ENCODE measurements at regions not wholly inside any gene's neighbourhood (a gene's known extent, or its start where the extent isn't known, plus 50 kb on each side); places are given as distances from the start of the nearest gene placed in this dataset.

DNA sequence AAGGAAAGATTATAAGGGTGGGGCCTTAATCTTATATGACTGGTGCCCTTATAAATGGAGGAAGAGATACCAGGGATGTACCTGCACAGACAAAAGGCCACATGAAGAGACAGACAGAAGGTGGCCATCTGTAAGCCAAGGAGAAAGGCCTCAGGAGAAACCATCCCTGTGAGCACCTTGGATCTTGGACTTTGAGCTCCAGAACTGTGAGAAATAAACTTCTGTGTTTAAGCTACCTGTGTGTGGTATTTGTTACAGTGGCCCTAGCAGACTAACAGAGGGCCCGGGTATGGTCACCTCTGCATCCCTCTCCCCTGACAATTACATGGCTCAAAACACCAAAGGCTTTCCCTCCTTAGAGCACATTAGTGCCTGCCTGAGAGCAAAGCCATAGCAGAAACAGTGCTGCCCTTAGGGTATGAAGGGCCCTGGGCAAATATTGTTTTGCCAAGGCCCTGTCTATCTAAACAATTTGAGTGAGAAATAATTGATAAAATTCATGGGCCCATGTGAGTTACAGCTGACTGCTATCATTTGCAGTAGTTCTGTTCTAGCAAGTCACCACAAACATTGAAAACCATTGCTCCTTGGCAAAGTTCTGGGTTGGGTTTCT is 109.3 kb upstream of the MYCN start:
- H3K4me3 ChIP-seq (replicated peaks in 1 of 4; ENCODE audit: control extremely low read depth in 1 of 4, insufficient read depth in 1 of 4, low read depth in 3 of 4, low read length in 4 of 4): no peak overlapping the region
- no peaks in the 10 kb centered on the region for H3K4me1 ChIP-seq (ENCODE audit: control insufficient read depth, extremely low read depth, insufficient read depth, low read length)
- H3K9me3 ChIP-seq (ENCODE audit: control insufficient read depth, insufficient read depth, low read depth, low read length): no peaks in the 10 kb centered on the region
- H3K27me3 ChIP-seq (ENCODE audit: control insufficient read depth, insufficient read depth, low read length): no peaks in the 10 kb centered on the region
- no peak overlapping the region for H3K9ac ChIP-seq (ENCODE audit: insufficient read depth, low read length)
- H2AFZ ChIP-seq (ENCODE audit: low read length): no peak overlapping the region
- no peaks in the 10 kb centered on the region for H4K20me1 ChIP-seq (ENCODE audit: control insufficient read depth, extremely low read depth, insufficient read depth, low read length)
- H3K4me2 ChIP-seq (ENCODE audit: extremely low read depth, insufficient read depth, low read length): no peak overlapping the region
- DNase-seq (ENCODE audit: low read depth in 2 of 2): no peak
- H3K79me2 ChIP-seq (ENCODE audit: control insufficient read depth, insufficient read depth, low read length): no peaks in the 10 kb centered on the region
- TF ChIP-seq, protein P1, sequence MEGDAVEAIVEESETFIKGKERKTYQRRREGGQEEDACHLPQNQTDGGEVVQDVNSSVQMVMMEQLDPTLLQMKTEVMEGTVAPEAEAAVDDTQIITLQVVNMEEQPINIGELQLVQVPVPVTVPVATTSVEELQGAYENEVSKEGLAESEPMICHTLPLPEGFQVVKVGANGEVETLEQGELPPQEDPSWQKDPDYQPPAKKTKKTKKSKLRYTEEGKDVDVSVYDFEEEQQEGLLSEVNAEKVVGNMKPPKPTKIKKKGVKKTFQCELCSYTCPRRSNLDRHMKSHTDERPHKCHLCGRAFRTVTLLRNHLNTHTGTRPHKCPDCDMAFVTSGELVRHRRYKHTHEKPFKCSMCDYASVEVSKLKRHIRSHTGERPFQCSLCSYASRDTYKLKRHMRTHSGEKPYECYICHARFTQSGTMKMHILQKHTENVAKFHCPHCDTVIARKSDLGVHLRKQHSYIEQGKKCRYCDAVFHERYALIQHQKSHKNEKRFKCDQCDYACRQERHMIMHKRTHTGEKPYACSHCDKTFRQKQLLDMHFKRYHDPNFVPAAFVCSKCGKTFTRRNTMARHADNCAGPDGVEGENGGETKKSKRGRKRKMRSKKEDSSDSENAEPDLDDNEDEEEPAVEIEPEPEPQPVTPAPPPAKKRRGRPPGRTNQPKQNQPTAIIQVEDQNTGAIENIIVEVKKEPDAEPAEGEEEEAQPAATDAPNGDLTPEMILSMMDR (conservative IDR thresholded peaks at IDR 0.05 in 1 of 2, IDR thresholded peaks at IDR 0.05 in 1 of 2; ENCODE audit: low read depth in 1 of 2, low read length in 2 of 2): no peak
- TF ChIP-seq EZH2 (IDR thresholded peaks at IDR 0.05; ENCODE audit: low read length, missing control alignments): no peak
- no peaks in the 10 kb centered on the region for H3K36me3 ChIP-seq (ENCODE audit: control insufficient read depth, insufficient read depth, low read length)
- H3K27ac ChIP-seq (ENCODE audit: insufficient read depth, low read length): no peak overlapping the region

DNA sequence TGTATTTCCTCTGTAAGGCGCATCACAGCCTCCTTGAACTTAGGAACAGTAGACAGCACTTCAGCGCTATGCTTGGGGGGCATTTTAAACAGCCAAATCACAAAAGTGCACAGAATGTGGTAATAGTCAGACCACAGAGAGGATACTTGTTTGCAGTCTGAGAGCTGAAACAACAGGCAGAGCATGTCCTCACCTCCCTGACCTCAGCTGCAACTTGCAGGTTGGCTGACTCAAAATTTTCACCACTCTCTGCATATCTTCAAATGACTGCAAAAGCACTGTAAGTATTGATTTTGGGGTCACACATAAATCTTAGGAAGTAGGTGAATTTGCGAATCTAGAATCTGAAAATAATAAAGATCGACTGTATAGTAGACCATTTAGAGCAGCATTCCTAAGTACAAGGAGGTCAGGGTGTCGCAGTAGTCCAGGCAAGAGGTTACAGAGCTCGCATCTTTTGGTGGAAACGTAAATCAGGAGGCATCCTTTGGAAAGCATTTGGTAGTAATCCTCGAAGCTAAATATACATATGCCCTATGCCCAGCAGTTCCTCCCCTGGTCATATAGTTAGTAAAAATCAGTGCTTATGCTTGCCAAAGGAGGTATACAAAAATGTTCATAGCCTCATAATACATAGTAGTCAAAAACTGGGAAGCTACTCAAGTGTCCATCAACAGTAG is 108.2 kb upstream of the MYCN start:
- TF ChIP-seq, protein P1 (conservative IDR thresholded peaks at IDR 0.05 in 1 of 2, IDR thresholded peaks at IDR 0.05 in 1 of 2; ENCODE audit: low read depth in 1 of 2, low read length in 2 of 2): no peak
- TF ChIP-seq EZH2 (IDR thresholded peaks at IDR 0.05; ENCODE audit: low read length, missing control alignments): no peak
- H3K27me3 ChIP-seq (ENCODE audit: control insufficient read depth, insufficient read depth, low read length): no peaks in the 10 kb centered on the region
- H3K4me2 ChIP-seq (ENCODE audit: extremely low read depth, insufficient read depth, low read length): no peak overlapping the region
- H3K4me1 ChIP-seq (ENCODE audit: control insufficient read depth, extremely low read depth, insufficient read depth, low read length): no peaks in the 10 kb centered on the region
- no peak overlapping the region for H3K9ac ChIP-seq (ENCODE audit: insufficient read depth, low read length)
- H3K4me3 ChIP-seq (replicated peaks in 1 of 4; ENCODE audit: control extremely low read depth in 1 of 4, insufficient read depth in 1 of 4, low read depth in 3 of 4, low read length in 4 of 4): no peak overlapping the region
- no peak overlapping the region for H2AFZ ChIP-seq (ENCODE audit: low read length)
- no peaks in the 10 kb centered on the region for H3K9me3 ChIP-seq (ENCODE audit: control insufficient read depth, insufficient read depth, low read depth, low read length)
- H4K20me1 ChIP-seq (ENCODE audit: control insufficient read depth, extremely low read depth, insufficient read depth, low read length): no peaks in the 10 kb centered on the region
- no peak for DNase-seq (ENCODE audit: low read depth in 2 of 2)
- H3K36me3 ChIP-seq (ENCODE audit: control insufficient read depth, insufficient read depth, low read length): no peaks in the 10 kb centered on the region
- H3K79me2 ChIP-seq (ENCODE audit: control insufficient read depth, insufficient read depth, low read length): no peaks in the 10 kb centered on the region
- no peak overlapping the region for H3K27ac ChIP-seq (ENCODE audit: insufficient read depth, low read length)

DNA sequence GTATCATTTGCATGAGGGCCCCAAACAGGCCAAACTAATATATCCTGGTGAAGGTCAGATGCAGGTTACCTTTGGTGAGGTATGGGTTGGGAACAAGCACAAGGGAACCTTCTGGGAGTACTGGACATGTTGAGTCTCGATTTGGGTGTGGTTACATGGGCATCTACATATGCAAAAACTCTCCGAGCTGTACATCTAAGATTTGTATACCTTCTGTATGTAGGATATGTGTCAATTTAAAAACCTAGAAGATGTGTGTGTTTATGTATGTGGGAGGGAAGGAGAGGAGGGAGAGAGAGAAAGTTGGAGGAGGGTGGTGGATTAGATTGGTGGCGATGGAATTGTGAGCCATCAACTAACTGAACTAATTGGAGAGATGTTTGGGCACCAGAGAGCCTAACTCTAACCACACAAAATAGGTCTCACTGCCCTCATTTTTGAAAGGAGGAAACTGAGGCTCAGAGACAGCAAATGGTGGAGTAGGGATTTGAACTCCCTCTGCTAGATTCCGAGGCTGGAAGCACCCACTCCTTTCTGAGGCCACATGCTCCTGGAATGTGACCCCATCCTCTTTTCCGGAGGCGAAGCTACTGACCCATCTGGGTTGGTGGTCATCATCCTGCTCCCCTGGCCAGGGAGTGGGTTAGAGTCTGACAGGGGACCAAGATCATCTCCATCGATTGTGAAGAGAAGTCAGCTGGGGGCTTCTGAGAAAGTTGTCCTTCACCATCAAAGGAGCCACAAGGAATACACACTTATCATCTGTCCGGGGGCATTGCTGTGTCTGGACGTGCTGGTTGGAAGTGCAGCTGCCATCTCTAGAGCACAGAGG is 107.3 kb upstream of the MYCN start:
- no peaks in the 10 kb centered on the region for H3K36me3 ChIP-seq (ENCODE audit: control insufficient read depth, insufficient read depth, low read length)
- no peak overlapping the region for H3K9ac ChIP-seq (ENCODE audit: insufficient read depth, low read length)
- no peak overlapping the region for H3K27ac ChIP-seq (ENCODE audit: insufficient read depth, low read length)
- no peaks in the 10 kb centered on the region for H3K9me3 ChIP-seq (ENCODE audit: control insufficient read depth, insufficient read depth, low read depth, low read length)
- H3K4me3 ChIP-seq (replicated peaks in 1 of 4; ENCODE audit: control extremely low read depth in 1 of 4, insufficient read depth in 1 of 4, low read depth in 3 of 4, low read length in 4 of 4): no peak overlapping the region
- no peaks in the 10 kb centered on the region for H4K20me1 ChIP-seq (ENCODE audit: control insufficient read depth, extremely low read depth, insufficient read depth, low read length)
- TF ChIP-seq, protein P1 (conservative IDR thresholded peaks at IDR 0.05 in 1 of 2, IDR thresholded peaks at IDR 0.05 in 1 of 2; ENCODE audit: low read depth in 1 of 2, low read length in 2 of 2): no peak
- TF ChIP-seq EZH2 (IDR thresholded peaks at IDR 0.05; ENCODE audit: low read length, missing control alignments): no peak
- no peak overlapping the region for H3K4me2 ChIP-seq (ENCODE audit: extremely low read depth, insufficient read depth, low read length)
- no peak for DNase-seq (ENCODE audit: low read depth in 2 of 2)
- no peaks in the 10 kb centered on the region for H3K4me1 ChIP-seq (ENCODE audit: control insufficient read depth, extremely low read depth, insufficient read depth, low read length)
- no peaks in the 10 kb centered on the region for H3K27me3 ChIP-seq (ENCODE audit: control insufficient read depth, insufficient read depth, low read length)
- H2AFZ ChIP-seq (ENCODE audit: low read length): no peak overlapping the region
- H3K79me2 ChIP-seq (ENCODE audit: control insufficient read depth, insufficient read depth, low read length): no peaks in the 10 kb centered on the region
